GM12892 (cell line): ENCODE measurements at regions not wholly inside any gene's neighbourhood (a gene's known extent, or its start where the extent isn't known, plus 50 kb on each side); places are given as distances from the start of the nearest gene placed in this dataset.

Experiments used
- POLR2A ChIP-seq: IDR thresholded peaks from 2 replicates; pipeline ENCODE4 v1.6.1; 2011; ENCODE audit warnings: low read depth, low read length, control low read depth
- POLR2AphosphoS5 ChIP-seq: IDR thresholded peaks from 2 replicates; pipeline ENCODE4 v1.6.1; 2011; ENCODE audit warnings: low read depth, low read length, control low read depth

DNA sequence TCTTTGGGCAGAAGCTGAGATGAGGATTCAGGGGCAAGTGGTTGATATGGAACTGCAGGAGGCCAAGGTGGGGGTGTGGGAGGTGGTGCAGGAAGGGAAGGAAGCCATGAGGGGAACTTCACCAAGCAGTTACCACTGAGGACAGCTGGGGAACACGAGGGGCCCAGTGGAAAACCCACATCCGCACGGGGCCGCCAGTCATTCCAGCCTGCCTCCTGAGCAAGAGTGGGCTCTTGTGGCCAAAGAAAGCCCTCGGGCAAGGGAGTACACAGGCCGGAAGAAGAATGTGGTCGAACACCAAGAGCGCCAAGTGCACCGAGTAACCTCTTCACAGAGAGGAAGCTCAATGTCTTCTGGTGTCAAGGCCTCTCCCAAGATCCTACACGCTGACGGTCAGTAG lies 252.2 kb upstream of the FOXN3 start:
- TF ChIP-seq POLR2A (no peak), POLR2AphosphoS5 (no peak)
